NCI-H748 (cell line): ENCODE measurements at regions not wholly inside any gene's neighbourhood (a gene's known extent, or its start where the extent isn't known, plus 50 kb on each side); places are given as distances from the start of the nearest gene placed in this dataset.
A peak's percentile ranks its signal among the peaks of the same experiment; 100 is the strongest.
"Not testable (repeated sequence)": the region's sequence is repeated elsewhere in the genome, so short reads cannot be mapped to it uniquely, and the experiment has no call there.

Source experiments
- DNase-seq: peaks from one replicate; lab custom pipeline; 2025; ENCODE audit not compliant: unreplicated experiment; lab: John Stamatoyannopoulos, UW

DNA sequence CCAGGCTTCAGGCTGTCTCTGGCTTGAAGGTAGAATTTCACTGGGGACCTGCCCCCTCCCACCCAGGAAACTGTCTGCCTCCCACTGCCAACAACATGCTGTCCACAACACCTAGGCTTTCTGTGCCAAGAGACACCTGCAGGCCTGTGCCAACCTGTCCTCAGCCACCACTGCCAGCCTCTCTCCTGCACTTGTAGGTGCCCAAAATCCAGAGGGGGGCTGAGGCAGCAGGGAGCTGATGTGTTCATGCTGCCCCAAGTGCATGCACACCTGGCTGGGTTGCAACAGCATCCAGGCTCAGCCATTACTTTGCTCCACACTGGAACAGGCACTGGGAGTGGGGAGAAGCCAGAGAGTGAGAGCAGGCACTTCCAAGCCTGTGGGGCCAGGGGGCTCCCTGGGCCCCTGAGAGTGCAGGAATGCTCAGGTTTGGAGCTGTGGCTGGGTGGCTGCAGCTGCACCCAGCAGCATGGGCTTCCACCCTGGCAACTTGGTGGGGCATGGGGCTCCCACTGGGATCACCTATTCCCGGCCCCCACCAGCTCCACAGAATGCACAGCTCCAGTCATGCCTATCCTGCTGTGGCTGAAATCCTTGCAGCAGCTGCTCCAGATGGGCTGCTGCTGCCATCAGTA is 218.1 kb upstream of the OBI1 start:
- no peak for DNase-seq

DNA sequence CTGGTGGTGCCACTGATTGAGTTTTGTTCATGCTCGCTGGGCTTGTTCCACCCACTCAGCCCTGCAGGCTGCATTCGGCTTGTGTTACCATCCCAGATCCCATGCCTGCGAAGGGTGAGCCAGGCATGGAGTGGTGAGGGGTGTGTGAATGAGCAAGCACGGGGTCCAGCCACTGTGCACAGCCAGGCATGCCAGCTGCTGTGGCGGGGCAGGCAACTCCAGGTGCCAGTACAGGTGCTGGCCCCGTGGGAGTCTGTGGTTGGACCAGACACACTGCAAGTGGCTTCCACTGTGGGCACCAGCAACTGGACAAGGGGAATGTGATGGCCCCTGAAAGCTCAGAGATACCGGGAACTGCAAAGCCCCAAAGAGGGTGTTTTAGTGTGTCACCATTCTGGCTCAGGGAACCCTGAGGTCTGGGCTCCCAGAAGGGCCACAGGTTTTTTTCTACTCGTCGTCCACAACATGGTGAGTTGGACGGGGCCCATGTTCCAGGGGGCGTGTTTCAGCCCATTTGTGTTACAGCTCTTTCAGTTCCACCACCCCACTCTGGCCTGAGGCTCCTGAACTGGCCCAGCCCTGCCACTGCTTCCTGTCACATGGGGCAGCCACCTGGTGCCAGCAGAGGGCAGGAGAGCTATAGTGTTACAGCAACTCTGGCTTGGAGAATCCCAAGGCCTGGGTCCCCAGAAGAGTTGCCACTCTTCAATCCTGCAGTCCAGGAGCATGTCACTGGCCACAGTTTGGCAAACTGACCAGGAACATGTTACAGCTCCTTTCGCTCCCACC is 217.0 kb upstream of the OBI1 start:
- DNase-seq = peak; percentile 63

DNA sequence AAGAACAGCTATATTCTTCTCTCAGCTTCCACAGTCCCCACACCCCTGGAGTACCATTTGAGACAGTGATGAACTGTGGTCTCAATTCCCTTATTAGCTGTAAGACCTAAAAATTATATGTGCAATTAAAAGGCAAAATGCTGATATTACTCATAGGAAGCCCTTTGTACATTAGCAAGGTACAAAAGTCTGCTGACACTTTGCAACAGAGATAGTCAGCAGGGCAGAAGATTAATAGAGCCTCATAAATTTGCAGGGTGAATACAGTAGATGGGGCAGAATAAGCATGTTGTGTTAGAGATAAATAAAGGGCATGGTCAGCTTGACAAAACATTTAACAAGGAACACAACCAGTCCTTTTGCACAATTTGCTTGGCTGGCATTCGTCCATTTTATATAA is 210.0 kb upstream of the OBI1 start:
- peak; percentile 69 for DNase-seq

DNA sequence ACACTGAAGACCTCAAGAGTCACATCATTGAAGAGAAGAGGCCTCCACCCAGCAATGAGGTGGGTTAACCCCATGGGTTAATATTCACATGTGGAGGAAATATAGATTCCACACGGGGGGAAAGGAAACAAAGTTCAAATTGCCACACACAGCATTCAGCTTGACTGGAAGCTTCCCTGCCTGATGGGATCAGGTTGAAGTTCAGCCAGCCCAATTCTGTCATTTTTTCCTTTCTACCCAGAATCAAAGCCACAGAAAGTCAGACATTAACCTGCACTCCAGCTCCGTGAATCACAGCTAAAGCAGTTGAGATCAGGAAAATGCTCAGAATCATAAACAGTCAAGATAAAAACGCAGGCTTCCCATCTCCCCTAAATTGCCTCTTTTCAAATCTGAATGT is 208.7 kb upstream of the OBI1 start:
- DNase-seq = no peak

DNA sequence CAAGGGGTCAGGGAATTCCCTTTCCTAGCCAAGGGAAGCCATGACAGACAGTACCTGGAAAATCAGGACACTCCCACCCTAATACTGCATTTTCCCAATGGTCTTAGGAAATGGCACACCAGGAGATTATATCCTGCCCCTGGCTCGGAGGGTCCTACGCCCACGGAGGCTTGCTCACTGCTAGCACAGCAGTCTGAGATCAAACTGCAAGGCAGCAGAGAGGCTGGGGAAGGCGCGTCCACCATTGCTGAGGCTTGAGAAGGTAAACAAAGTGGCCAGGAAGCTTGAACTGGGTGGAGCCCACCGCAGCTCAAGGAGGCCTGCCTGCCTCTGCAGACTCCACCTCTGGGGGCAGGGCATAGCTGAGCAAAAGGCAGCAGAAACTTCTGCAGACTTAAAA is 207.1 kb upstream of the OBI1 start:
- not testable (repeated sequence) for DNase-seq

DNA sequence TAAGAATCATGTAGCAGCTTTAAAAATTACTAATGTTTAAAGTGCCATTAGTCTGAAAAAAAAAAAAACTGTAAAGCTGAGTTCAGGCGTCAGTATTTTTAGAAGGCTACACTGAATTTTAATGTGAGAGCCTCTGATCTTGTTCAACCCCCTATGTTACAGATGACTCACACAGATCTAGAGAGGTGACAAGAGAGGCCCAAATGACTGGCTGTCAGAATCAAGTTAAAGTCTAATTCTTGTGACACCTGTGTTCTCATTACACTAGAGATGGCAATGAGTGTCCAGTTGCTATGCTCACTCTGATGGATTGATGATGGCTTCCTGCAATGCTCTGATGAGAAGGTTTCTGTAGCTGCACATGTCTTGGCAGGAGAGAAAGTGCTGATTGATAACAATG is 203.5 kb upstream of the OBI1 start:
- DNase-seq = no peak

DNA sequence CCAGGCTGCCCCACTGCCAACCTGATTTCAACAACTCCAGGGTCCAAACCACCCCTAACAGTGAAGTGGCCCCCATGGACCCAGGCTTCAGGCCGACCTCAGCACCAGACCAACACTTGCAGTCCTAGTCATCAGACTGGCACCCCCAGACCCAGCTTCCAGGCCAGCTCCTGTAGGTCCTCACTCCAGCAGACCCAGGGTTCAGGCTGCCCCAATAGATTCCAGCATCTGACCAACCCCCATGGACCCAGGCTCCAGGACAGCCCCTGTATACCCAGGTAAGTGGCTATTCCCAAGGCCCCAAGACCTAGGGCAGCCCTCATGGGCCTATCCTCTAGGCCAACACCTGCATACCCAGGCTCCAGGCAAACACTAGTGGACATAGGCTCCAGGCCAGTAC is 193.8 kb upstream of the OBI1 start:
- DNase-seq = no peak

DNA sequence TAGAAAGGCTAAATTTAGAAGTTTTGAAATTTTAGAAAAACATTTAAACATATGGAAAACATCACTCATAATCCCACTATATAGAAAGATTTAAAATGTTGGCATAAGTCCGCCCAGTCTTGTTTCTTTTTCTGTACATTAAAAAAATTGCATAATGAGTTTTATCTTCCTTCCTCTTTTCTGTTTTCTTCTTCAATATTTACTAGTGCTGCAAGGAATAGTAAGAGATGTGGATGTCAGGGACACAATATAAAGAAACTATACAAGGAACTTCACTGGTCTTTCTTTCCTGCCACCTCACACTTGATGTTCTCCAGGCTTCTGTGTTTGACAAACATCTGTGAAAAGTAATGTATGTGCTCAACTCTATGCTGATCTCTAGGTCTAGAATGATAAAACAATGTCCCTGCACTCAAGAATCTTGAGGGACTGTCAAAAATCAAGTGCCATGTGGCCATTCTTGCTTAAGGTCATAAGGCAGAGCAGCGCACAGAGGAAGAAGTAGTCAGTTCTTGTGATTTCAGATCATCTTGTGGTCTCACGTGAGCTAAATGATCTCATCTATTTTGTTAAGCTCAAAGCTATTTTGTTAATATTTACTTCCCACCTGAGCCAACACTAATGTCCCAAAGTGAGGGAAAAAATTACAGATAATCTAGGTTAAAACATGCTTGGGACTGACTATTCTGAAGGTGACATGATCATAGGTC is 186.9 kb upstream of the OBI1 start:
- peak; percentile 7 for DNase-seq

DNA sequence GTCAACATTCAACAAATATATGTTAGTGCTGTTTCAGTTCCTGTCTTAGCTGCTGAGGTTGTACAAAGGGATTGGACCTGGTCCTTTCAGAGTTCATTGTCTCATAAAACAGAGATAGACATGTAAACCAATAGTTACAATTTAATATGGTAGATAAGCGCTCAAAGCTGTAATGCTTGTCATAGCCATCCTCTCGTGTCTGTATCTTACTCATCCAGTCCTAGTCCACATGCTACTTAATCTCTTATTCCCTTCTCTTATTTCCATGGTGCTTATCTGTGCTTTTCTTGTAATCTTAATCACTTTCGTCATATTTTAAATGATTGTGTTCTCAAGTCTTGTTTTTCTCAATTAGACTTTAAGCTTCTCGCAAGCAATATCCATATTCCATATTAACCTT is 185.2 kb upstream of the OBI1 start:
- no peak for DNase-seq

DNA sequence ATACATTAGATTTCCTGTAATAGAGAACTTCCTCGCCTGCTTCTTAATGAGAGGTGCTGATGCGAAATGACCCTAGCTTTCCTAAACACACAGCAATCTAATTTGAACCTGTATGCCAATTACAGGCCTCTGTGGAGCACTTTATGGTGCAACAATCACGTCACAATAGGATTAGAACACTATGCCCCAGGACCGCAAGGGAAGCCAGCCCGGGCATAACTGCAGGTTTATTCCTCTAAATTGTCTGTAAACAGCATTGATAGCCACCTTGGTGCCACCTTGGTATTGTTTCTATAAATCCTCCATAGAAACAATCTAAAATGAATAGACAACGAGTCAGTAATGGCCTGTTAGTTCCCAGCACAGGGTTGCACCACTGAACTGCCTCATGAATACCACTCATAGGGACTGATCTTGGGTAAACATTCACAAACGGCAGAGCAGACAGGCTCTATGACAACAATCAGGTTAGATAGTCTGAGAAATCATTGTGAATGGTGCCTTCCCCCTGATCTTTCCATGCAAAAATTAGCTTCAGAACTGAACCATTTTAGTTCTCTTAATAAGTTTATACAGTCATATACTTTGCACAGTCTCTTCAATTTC is 182.5 kb upstream of the OBI1 start:
- peak; percentile 100 for DNase-seq

DNA sequence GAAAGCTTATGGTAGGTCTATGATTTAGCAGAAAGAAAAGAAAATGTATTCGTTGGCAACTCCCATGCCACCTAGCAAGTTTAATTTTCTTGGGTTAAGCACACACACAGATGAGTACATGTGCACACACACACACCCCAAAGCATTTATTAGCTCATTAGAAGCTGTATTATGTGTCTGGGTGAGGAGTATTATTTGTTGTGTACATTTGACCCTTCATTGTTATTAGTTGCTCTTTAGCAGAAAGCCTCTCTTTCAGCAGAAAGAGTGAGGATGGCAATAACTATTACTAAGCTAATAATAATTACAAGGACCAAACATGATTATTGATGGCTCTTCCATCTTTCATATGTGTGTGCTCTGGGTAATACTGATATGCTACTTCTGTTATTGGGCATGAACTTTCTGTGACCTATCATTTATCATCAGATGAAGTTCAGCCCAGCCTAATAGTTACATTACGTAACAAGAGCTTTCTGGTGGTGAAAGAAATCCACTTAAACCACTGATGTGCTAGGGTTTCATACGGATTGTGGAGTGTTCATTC is 177.4 kb upstream of the OBI1 start:
- peak; percentile 71 for DNase-seq

DNA sequence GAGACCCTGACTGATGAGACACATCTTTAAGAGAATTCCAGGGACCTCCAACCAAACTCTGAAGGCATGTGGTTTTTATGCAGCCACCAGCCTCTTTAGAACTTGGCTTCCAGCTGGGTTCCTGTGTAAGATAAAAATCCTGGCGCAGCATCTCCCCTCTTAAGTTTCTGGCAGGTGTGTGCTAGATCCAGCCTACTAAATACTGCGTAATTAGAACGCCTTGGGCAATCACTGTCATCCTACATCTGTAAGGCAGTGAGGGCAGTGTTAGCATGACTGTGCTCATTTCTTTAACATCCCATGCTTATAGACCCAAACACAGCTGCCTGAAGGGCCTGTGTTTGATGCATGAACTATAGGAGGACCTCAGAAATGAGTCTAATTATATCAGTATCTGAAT is 173.5 kb upstream of the OBI1 start:
- DNase-seq = peak; percentile 57

DNA sequence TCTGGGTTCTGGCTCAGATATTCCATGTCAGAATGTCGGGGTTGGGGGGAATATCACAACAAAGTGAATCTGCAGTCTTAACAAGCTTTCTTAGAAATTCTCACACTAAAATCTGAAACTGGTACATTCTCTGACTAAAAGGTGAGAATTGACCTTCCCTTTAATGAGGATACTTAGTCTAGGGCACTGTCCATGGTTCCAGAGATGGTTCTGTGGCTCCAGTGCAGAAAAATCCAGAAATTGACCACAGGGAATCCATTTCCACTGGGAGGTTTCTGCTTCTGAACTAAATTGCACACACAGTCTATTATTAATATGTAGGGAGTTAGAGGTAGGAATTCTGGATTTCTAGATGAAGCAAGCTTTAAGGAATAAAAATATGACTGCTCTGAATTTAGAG is 171.6 kb upstream of the OBI1 start:
- DNase-seq = no peak

DNA sequence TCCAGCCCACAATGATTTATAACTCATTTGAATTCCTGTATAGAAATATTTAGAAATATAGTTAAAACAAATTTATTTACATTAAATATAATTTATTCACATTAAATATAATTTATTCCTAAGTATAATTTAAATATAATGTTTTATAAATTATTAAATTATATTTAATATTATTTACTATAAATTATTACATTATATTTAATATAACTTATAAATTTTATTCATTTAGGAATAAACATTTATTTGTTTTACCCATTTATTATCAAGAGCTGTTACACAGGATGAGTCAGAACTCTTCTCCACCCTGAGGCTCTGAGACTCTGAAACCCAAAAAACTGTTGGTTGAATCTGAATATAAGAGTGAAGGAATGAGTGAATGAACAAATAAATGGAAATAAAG is 170.9 kb upstream of the OBI1 start:
- DNase-seq = no peak

DNA sequence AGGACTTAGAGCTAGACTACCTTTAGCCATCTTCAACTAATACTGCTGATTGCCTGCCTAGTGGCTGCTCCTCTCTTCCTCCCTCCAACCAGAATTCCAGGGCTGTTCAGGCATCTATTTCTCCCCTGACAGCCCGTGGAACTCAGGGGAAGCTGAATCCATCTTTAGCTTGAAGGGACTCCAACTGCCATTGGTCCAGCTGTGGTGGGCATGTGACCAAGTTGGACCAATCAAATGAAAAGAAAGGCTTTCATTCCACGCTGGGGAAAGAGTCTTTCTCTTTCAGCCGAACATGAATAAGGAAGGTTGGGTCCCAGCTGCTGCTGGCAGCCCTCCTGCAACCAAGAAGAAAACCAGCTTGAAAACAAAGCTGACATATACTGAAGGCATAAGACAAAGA is 168.5 kb upstream of the OBI1 start:
- no peak for DNase-seq

DNA sequence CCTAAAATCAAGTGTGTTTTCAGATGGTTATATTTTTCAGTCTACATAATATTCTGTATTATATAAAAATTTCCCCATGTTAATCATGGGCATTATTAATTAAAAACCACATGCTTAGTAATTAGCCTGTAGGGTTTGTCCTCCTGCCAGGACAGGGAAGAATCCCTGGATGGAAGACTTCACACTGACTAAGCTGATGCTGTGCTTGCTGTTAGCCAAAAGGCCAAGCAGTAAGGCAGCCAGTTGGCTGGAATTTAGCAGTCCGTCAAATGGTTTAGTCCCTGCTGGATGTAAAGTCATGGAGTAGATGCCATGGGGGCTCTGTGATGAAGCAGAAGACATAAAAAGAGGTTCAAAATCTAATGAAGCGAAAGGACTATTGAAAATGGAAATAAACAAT is 168.0 kb upstream of the OBI1 start:
- no peak for DNase-seq

DNA sequence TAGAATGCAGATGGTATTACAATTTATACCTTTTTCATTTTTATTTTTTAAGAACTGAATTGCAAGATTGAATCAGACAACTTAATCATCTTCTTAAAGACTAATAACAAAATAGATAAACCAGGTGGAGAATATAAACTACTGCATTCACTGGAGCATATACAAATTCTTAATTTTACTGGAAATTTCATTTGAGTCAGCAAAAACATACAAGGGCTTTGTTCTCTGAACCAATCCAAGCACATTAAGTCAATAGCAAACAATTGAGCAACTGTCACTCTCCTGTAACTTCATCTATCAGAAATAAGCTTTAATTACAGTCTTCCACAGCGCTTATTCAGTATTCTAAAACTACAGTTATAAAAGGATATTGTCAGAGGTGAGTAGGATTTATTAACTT is 167.4 kb upstream of the OBI1 start:
- peak; percentile 66 for DNase-seq

DNA sequence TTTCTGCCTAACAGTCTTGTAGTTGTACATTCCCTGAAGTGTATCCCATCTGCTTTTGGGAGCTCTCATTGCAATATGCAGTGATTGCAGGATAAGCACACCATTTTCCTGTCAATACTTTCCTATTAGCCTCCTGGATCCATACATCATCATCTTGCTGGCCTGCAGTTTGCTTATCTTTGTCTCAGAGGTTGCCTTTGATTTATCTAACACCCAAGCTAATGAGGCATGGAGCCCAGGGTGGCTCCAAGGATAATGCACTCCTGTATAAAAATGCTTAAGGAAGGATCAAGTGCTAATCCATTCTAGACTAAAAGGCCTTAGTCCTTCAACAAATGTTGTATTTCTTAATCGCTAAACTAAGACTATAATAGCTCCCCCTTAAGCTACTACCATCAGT is 161.6 kb upstream of the OBI1 start:
- DNase-seq = no peak

DNA sequence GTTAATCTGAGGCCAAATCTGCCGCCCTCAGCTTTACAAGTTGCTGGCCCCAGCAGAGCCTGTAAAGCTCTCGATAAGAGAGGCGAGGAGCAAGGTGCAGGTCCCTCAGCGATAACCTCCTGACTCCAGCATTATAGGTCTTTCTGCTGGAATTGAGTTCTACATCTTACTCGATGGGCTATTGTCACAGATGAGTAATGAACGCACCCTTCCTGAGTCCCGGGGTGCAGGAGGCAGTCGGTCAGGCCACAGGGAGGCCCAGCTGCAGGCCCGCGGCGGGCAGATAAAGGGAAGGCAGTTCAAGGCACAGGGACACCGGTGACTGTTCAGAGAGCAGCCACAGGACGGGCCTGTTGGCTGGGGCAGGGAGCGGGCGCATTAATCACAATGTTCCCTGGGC is 157.6 kb upstream of the OBI1 start:
- no peak for DNase-seq

DNA sequence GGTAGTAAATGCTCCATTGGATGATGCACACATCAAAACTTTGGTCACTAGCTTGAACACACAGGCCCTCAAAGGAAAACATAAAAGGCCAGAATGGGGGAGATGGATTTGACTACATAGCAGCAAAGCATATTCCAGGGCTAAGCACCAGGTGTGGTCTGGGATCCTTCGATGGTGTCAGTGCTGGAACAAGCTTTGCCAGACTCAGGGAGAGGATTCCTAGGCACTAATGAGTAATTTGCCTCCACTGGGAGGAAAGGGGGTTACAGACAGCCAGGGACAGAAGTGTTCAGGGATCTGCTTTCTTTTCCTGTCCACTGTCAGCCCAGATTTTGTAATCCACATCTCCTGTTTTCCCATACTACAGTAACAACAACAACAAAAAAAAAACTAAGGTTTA is 157.2 kb upstream of the OBI1 start:
- DNase-seq = no peak

DNA sequence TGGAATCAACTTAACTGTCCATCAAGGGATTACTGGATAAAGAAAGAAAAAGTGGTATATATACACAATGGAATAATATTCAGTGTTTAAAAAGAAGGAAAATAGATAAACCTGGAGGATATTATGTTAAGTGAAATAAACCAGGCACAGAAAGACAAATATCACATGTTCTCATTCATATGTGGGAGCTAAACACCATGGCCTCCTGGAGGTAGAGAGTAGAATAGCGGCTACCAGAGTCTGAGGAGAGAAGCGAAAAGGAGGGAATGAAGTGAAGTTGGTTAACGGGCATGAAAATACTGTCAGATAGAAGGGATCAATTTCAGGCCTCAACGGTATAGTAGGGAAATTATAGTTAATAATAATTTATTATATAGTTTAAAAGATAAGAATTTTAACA is 147.5 kb upstream of the OBI1 start:
- peak; percentile 48 for DNase-seq

DNA sequence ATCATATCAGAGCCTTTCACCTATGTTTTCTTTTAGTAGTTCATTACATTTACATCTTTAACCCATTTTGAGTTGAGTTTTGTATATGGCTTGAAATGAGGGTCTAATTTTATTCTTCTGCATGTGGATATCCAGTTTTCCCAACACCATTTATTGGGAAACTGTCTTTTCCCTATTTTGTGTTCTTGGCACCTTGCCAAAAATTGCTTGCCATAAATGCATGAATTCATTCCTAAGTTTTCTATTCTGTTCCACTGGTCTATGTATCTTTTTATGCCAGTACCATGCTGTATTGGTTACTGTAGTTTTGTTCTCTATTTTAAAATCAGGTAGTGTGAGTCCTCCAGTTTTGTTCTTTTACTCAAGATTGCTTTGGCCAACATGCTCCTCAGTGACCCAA is 144.0 kb upstream of the OBI1 start:
- no peak for DNase-seq
